Ovary (tissue), 7 donors: ENCODE measurements at regions not wholly inside any gene's neighbourhood (a gene's known extent, or its start where the extent isn't known, plus 50 kb on each side); places are given as distances from the start of the nearest gene placed in this dataset.
"Not testable (repeated sequence)": the region's sequence is repeated elsewhere in the genome, so short reads cannot be mapped to it uniquely, and the experiment has no call there.

Source experiments
- DNase-seq, 5 donors: peaks; one replicate each; pipeline ENCODE4 v3.0.0-alpha.2; 2019 to 2020
- H3K27ac ChIP-seq, 2 donors: fragments of 200-600 bp; one replicate each; pipeline versions ENCODE4 v1.5.1 to v1.8.0; 2019 to 2022
- H3K27me3 ChIP-seq: fragments of 200-600 bp; one replicate; pipeline ENCODE4 v1.8.0; 2022
- H3K36me3 ChIP-seq: fragments of 200-600 bp; sonication (generic); one replicate; pipeline ENCODE4 v1.5.1; 2019
- H3K4me1 ChIP-seq: one replicate; pipeline ENCODE4 v1.8.1; 2013; ENCODE audit warnings: mild to moderate bottlenecking, moderate library complexity; ENCODE audit not compliant: insufficient read depth
- H3K4me3 ChIP-seq: fragments of 200-600 bp; sonication (generic); one replicate; pipeline ENCODE4 v1.5.1; 2017
- H3K9me3 ChIP-seq, 2 donors: fragments of 200-600 bp in 1 of 2; sonication (generic) in 1 of 2; one replicate each; pipeline versions ENCODE4 v1.5.1 to v1.8.1; 2013 to 2019; ENCODE audit warnings: mild to moderate bottlenecking in 1 of 2, moderate library complexity in 1 of 2
- EP300 ChIP-seq: sonication (generic); formaldehyde crosslinking; IDR thresholded peaks from one replicate; pipeline ENCODE4 v1.6.1; 2017; ENCODE audit warnings: antibody characterized with exemption
- POLR2A ChIP-seq: fragments of 450-650 bp; IDR thresholded peaks from one replicate; pipeline ENCODE4 v1.6.1; 2017; ENCODE audit warnings: antibody characterized with exemption, mild to moderate bottlenecking, moderate library complexity
- WGBS, 3 donors: extraction: QIAGEN DNeasy Blood & Tissue Kit in 1 of 3; methylation state at CpG; one replicate each; pipeline versions ENCODE4 v1.1.5 to v1.1.7; 2013 to 2017; 5-methylcytosine and 5-hydroxymethylcytosine counted together
- intact Hi-C, 4 donors: fragments of 100-400 bp; cut with DNase I; formaldehyde crosslinking; loops; one replicate each; pipeline versions ENCODE4 v1.11.0 to v1.15.1; 2022 to 2023
- TF ChIP-seq, protein P1 (sequence below), 3 donors: fragments of 450-650 bp in 2 of 3; fragments of 200-600 bp in 1 of 3; IDR thresholded peaks; one replicate each; pipeline versions ENCODE4 v1.5.1 to v1.8.0; 2016 to 2022; ENCODE audit warnings: antibody characterized with exemption in 3 of 3, mild to moderate bottlenecking in 1 of 3
- donor health status: DM: no; HTN: no; CAD: no; lungs with moderate emphysema.
- donor health status: DM: no; HTN: no; CAD: no.
- donor health status: Bipolar disorder and iron deficiency.
- donor health status: DM: no; HTN: no; CAD: no.
- donor health status: DM: yes; HTN: yes; CAD: no.

GRCh38 chr5:110275878-110276277 is 450.6 kb downstream of the TMEM232 start:
- Histone ChIP-seq H3K9me3 (no peaks in the 10 kb centered on the region), H3K27me3 (no peaks in the 10 kb centered on the region), H3K4me1 (no peaks in the 10 kb centered on the region), H3K36me3 (no peaks in the 10 kb centered on the region), H3K27ac (no peak overlapping the region), H3K4me3 (no peak overlapping the region)
- intact Hi-C loops = no loop called here
- no peak for DNase-seq
- WGBS, 3 donors = 84 to 95% (median 89%) methylated on average over 2 of the region's 2 CpGs
- TF ChIP-seq EP300 = no peak

DNA sequence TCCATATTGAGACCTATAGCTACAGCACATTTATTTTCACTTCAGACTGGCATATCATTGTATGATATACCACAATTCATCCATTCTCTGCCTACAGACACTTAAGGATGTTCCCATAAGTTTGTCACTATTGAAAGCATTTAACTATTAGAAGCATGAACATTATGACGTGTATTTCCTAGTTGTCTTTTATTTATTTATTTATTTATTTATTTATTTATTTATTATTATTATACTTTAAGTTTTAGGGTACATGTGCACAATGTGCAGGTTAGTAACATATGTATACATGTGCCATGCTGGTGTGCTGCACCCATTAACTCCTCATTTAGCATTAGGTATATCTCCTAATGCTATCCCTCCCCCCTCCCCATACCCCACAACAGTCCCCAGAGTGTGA is 448.0 kb downstream of the TMEM232 start:
- intact Hi-C loops, H3K9me3 ChIP-seq, H3K27me3 ChIP-seq, H3K4me1 ChIP-seq, H3K27ac ChIP-seq, DNase-seq, H3K4me3 ChIP-seq, H3K36me3 ChIP-seq: not testable (repeated sequence)
- WGBS, 3 donors = 69 to 82% (median 77%) methylated on average over 1 of the region's 1 CpG

DNA sequence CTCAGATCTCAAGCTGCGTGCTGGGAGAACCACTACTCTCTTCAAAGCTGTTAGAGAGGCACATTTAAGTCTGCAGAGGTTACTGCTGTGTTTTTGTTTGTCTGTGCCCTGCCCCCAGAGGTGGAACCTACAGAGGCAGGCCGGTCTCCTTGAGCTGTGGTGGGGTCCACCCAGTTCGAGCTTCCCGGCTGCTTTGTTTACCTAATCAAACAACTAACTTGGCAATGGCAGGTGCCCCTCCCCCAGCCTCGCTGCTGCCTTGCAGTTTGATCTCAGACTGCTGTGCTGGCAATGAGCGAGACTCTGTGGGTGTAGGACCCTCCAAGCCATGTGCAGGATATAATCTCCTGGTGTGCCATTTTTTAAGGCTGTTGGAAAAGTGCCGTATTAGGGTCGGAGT is 442.4 kb downstream of the TMEM232 start:
- H3K4me1 ChIP-seq, H3K27ac ChIP-seq, H3K27me3 ChIP-seq, DNase-seq, intact Hi-C loops, H3K4me3 ChIP-seq, H3K36me3 ChIP-seq, H3K9me3 ChIP-seq: not testable (repeated sequence)
- 89 to 91% (median 90%) methylated on average over 8 of the region's 8 CpGs for WGBS, 3 donors

GRCh38 chr5:110288766-110289511 is 437.5 kb downstream of the TMEM232 start:
- Histone ChIP-seq H3K27ac (no peak overlapping the region), H3K4me1 (no peaks in the 10 kb centered on the region), H3K4me3 (no peak overlapping the region), H3K36me3 (no peaks in the 10 kb centered on the region), H3K27me3 (no peaks in the 10 kb centered on the region), H3K9me3 (no peaks in the 10 kb centered on the region)
- no peak for DNase-seq
- 59 to 67% (median 61%) methylated on average over 3 of the region's 3 CpGs for WGBS, 3 donors
- intact Hi-C loops = no loop called here
- TF ChIP-seq, protein P1, sequence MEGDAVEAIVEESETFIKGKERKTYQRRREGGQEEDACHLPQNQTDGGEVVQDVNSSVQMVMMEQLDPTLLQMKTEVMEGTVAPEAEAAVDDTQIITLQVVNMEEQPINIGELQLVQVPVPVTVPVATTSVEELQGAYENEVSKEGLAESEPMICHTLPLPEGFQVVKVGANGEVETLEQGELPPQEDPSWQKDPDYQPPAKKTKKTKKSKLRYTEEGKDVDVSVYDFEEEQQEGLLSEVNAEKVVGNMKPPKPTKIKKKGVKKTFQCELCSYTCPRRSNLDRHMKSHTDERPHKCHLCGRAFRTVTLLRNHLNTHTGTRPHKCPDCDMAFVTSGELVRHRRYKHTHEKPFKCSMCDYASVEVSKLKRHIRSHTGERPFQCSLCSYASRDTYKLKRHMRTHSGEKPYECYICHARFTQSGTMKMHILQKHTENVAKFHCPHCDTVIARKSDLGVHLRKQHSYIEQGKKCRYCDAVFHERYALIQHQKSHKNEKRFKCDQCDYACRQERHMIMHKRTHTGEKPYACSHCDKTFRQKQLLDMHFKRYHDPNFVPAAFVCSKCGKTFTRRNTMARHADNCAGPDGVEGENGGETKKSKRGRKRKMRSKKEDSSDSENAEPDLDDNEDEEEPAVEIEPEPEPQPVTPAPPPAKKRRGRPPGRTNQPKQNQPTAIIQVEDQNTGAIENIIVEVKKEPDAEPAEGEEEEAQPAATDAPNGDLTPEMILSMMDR (IDR thresholded peaks at IDR 0.05) = no peak
- TF ChIP-seq EP300 (no peak), POLR2A (no peak)

GRCh38 chr5:110289512-110289810 is 437.0 kb downstream of the TMEM232 start:
- TF ChIP-seq, protein P1 (IDR thresholded peaks at IDR 0.05) = no peak
- TF ChIP-seq EP300 (no peak), POLR2A (no peak)
- no peak overlapping the region for H3K27ac ChIP-seq
- H3K4me1 ChIP-seq = no peaks in the 10 kb centered on the region
- intact Hi-C loops = no loop called here
- no peak overlapping the region for H3K4me3 ChIP-seq
- H3K36me3 ChIP-seq = no peaks in the 10 kb centered on the region
- H3K9me3 ChIP-seq = no peaks in the 10 kb centered on the region
- 68 to 76% (median 69%) methylated on average over 2 of the region's 2 CpGs for WGBS, 3 donors
- H3K27me3 ChIP-seq = no peaks in the 10 kb centered on the region
- no peak for DNase-seq

- H3K27me3 ChIP-seq = no peaks in the 10 kb centered on the region
- intact Hi-C loops = no loop called here
- H3K36me3 ChIP-seq = no peaks in the 10 kb centered on the region
- H3K27ac ChIP-seq = no peak overlapping the region
- no peaks in the 10 kb centered on the region for H3K4me1 ChIP-seq
- WGBS, 3 donors = 70 to 82% (median 77%) methylated on average over 1 of the region's 1 CpG
- no peak overlapping the region for H3K4me3 ChIP-seq
- DNase-seq = no peak
- no peaks in the 10 kb centered on the region for H3K9me3 ChIP-seq
- TF ChIP-seq POLR2A = no peak
- TF ChIP-seq, protein P1 (IDR thresholded peaks at IDR 0.05) = no peak
Measured at GRCh38 chr5:110290542-110290941, 435.9 kb downstream of the TMEM232 start.
